ENCODE measurements at regions not wholly inside any gene's neighbourhood (a gene's known extent, or its start where the extent isn't known, plus 50 kb on each side); places are given as distances from the start of the nearest gene placed in this dataset.

DNA sequence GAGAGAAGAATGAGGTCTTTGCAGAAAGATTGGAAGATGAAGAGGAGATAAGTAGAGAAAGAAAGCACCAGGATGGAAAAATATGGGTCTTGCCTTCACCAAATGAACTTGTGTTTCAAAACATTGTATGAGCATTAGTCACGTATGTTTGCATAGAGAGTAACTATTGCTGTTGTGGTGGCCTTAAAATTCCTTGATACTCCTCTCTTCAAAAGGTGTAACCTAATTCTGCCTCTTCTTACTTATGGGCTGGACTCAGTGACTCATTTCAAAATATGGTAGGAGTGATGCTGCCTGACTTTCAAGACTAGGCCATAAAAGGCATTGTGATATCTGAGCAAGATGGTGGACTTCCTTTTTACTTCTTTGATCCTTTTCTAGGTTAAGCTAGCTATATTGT lies 228.7 kb upstream of the ZNF385D start:
- TF ChIP-seq CTCF (IDR thresholded peaks at IDR 0.05), result no peak
- TF ChIP-seq TEAD4 (CRISPR knock-in tag; IDR thresholded peaks at IDR 0.05), result no peak
- TF ChIP-seq, protein P1, sequence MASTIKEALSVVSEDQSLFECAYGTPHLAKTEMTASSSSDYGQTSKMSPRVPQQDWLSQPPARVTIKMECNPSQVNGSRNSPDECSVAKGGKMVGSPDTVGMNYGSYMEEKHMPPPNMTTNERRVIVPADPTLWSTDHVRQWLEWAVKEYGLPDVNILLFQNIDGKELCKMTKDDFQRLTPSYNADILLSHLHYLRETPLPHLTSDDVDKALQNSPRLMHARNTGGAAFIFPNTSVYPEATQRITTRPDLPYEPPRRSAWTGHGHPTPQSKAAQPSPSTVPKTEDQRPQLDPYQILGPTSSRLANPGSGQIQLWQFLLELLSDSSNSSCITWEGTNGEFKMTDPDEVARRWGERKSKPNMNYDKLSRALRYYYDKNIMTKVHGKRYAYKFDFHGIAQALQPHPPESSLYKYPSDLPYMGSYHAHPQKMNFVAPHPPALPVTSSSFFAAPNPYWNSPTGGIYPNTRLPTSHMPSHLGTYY (CRISPR knock-in tag; IDR thresholded peaks at IDR 0.05), result no peak
- TF ChIP-seq JUN (CRISPR knock-in tag; IDR thresholded peaks at IDR 0.05), result no peak
- no peak for TF ChIP-seq ESRRA (CRISPR knock-in tag; IDR thresholded peaks at IDR 0.05; ENCODE audit: borderline replicate concordance)
- TF ChIP-seq, protein P2, sequence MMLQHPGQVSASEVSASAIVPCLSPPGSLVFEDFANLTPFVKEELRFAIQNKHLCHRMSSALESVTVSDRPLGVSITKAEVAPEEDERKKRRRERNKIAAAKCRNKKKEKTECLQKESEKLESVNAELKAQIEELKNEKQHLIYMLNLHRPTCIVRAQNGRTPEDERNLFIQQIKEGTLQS (CRISPR knock-in tag; conservative IDR thresholded peaks at IDR 0.05), result no peak
- TF ChIP-seq ZNF317 (CRISPR knock-in tag; IDR thresholded peaks at IDR 0.05; ENCODE audit: borderline replicate concordance, low read depth), result no peak

All from WTC11 (cell line).